HCT116 (cell line): ENCODE measurements at regions not wholly inside any gene's neighbourhood (a gene's known extent, or its start where the extent isn't known, plus 50 kb on each side); places are given as distances from the start of the nearest gene placed in this dataset.

Experiments used
- ATAC-seq: fragments of 200-7000 bp; cut with Tn5 transposase; 2 replicates; pipeline ENCODE4 v1.9.1; 2020; ENCODE audit warnings: mild to moderate bottlenecking, moderate library complexity
- BruUV-seq: library from RNA; stranded (reverse); fragments of 400-500 nt; replicated peaks from 2 replicates; lab custom pipeline; 2021; lab: Mats Ljungman, UMichigan
- CTCF ChIA-PET: fragments of 300-600 bp; sonication (Branson Sonifier 250); formaldehyde crosslinking; loops from one replicate; lab custom pipeline; 2021; ENCODE audit warnings: antibody characterized with exemption; lab: Charles Lee
- POLR2A ChIA-PET: fragments of 300-600, 350-600 bp; sonication (Branson Sonifier 250); formaldehyde crosslinking; loops from one replicate; lab custom pipeline; 2021; ENCODE audit warnings: antibody characterized with exemption; lab: Charles Lee
- RAD21 ChIA-PET, 2 experiments: fragments of 300-600 bp; sonication (Branson Sonifier 250); formaldehyde crosslinking; loops; one replicate each; lab custom pipeline; 2023; ENCODE audit warnings: low total read pairs in 2 of 2; ENCODE audit not compliant: uncharacterized antibody in 2 of 2, unreplicated experiment in 2 of 2, low non-redundant PET in 1 of 2; lab: Charles Lee
- DNase-seq: peaks from one replicate; pipeline ENCODE4 v3.0.0-alpha.2; 2010; ENCODE audit warnings: low read depth, low spot score
- H2AFZ ChIP-seq: fragments of 200-600 bp; shearing (Covaris generic), sonication (generic); 2 replicates; pipeline ENCODE4 v1.6.1; 2017; ENCODE audit warnings: low read depth, mixed run types, mixed read lengths, antibody characterized with exemption, low read length; ENCODE audit not compliant: poor library complexity, severe bottlenecking
- H3K27ac ChIP-seq: 2 replicates; pipeline ENCODE4 v1.5.1; 2012; ENCODE audit warnings: low read depth, low read length
- H3K27me3 ChIP-seq: fragments of 200-600 bp; sonication (generic); 2 replicates; pipeline ENCODE4 v1.6.1; 2016; ENCODE audit warnings: mixed run types, low read length, mixed read lengths; ENCODE audit not compliant: insufficient read depth
- H3K36me3 ChIP-seq, 2 experiments: fragments of 200-500 bp in 1 of 2; fragments of 200-600 bp in 1 of 2; sonication (Bioruptor generic) in 1 of 2; sonication (generic) in 1 of 2; 2 replicates each; pipeline versions ENCODE4 v1.5.1 to v1.6.1; 2014 to 2016; ENCODE audit warnings: low read length in 2 of 2, inconsistent platforms in 1 of 2, mixed read lengths in 1 of 2, mixed run types in 1 of 2; ENCODE audit not compliant: insufficient read depth in 2 of 2, control insufficient read depth in 1 of 2
- H3K4me1 ChIP-seq, 2 experiments: fragments of 200-600 bp in 1 of 2; sonication (generic) in 1 of 2; 2 replicates each; pipeline versions ENCODE4 v1.5.1 to v1.6.1; 2012 to 2017; ENCODE audit warnings: low read length in 2 of 2, inconsistent platforms in 1 of 2, mild to moderate bottlenecking in 1 of 2, mixed read lengths in 1 of 2, mixed run types in 1 of 2, moderate library complexity in 1 of 2; ENCODE audit not compliant: insufficient read depth in 2 of 2, control insufficient read depth in 1 of 2
- H3K4me2 ChIP-seq: fragments of 200-600 bp; sonication (generic); 2 replicates; pipeline ENCODE4 v1.6.1; 2017; ENCODE audit warnings: mixed run types, low read length, mixed read lengths
- H3K4me3 ChIP-seq, 2 experiments: fragments of 200-600 bp in 1 of 2; sonication (generic) in 1 of 2; replicated peaks in 1 of 2; 2 replicates each; pipeline ENCODE4 v1.5.1; 2011 to 2016; ENCODE audit warnings: low read length in 2 of 2, control low read depth in 1 of 2, low read depth in 1 of 2, mild to moderate bottlenecking in 1 of 2, mixed read lengths in 1 of 2, mixed run types in 1 of 2
- H3K79me2 ChIP-seq: fragments of 200-600 bp; sonication (generic); 2 replicates; pipeline ENCODE4 v1.6.1; 2017; ENCODE audit warnings: mild to moderate bottlenecking, mixed run types, low read length, moderate library complexity, mixed read lengths; ENCODE audit not compliant: insufficient read depth
- H3K9ac ChIP-seq: fragments of 200-600 bp; sonication (generic); 2 replicates; pipeline ENCODE4 v1.6.1; 2016; ENCODE audit warnings: low read length, mixed read lengths
- H3K9me2 ChIP-seq: fragments of 200-600 bp; sonication (generic), shearing (Covaris generic); 2 replicates; pipeline ENCODE4 v1.6.1; 2017; ENCODE audit warnings: mixed run types, mild to moderate bottlenecking, moderate library complexity; ENCODE audit not compliant: insufficient read depth
- H3K9me3 ChIP-seq, 2 experiments: fragments of 200-500 bp in 1 of 2; fragments of 200-600 bp in 1 of 2; sonication (Bioruptor generic) in 1 of 2; sonication (generic) in 1 of 2; 2 replicates each; pipeline ENCODE4 v1.6.1; 2014 to 2017; ENCODE audit warnings: low read length in 2 of 2, mixed read lengths in 2 of 2, inconsistent platforms in 1 of 2, low read depth in 1 of 2, mild to moderate bottlenecking in 1 of 2, mixed run types in 1 of 2, moderate library complexity in 1 of 2; ENCODE audit not compliant: control insufficient read depth in 1 of 2, insufficient read depth in 1 of 2
- H4K20me1 ChIP-seq: fragments of 200-600 bp; sonication (generic), shearing (Covaris generic); 2 replicates; pipeline ENCODE4 v1.6.1; 2017; ENCODE audit warnings: mixed run types, mild to moderate bottlenecking, moderate library complexity; ENCODE audit not compliant: insufficient read depth
- ELF1 ChIP-seq: IDR thresholded peaks from 2 replicates; pipeline ENCODE4 v1.6.1; 2012; ENCODE audit warnings: low read depth, borderline replicate concordance
- EZH2phosphoT487 ChIP-seq: fragments of 200-600 bp; IDR thresholded peaks from 2 replicates; pipeline ENCODE4 v1.6.1; 2018; ENCODE audit warnings: antibody characterized with exemption, borderline replicate concordance
- FOSL1 ChIP-seq: IDR thresholded peaks from 2 replicates; pipeline ENCODE4 v1.6.1; 2012; ENCODE audit warnings: low read depth
- JUND ChIP-seq: IDR thresholded peaks from 2 replicates; pipeline ENCODE4 v1.6.1; 2012
- POLR2A ChIP-seq: IDR thresholded peaks from 2 replicates; pipeline ENCODE4 v1.7.0; 2011; ENCODE audit warnings: borderline replicate concordance; ENCODE audit not compliant: insufficient read depth, insufficient read length; ENCODE audit errors: extremely low read depth
- POLR2AphosphoS5 ChIP-seq: IDR thresholded peaks from 2 replicates; pipeline ENCODE4 v1.6.1; 2011; ENCODE audit warnings: mild to moderate bottlenecking, low read depth, low read length, moderate library complexity
- RAD21 ChIP-seq: IDR thresholded peaks from 2 replicates; pipeline ENCODE4 v1.6.1; 2012; ENCODE audit warnings: low read depth, mild to moderate bottlenecking
- SIN3A ChIP-seq: IDR thresholded peaks from 2 replicates; pipeline ENCODE4 v1.6.1; 2012; ENCODE audit warnings: low read depth
- SRF ChIP-seq: IDR thresholded peaks from 2 replicates; pipeline ENCODE4 v1.6.1; 2012; ENCODE audit warnings: low read depth
- TCF7L2 ChIP-seq: IDR thresholded peaks from 2 replicates; pipeline ENCODE4 v1.7.0; 2011; ENCODE audit warnings: borderline replicate concordance, inconsistent platforms; ENCODE audit not compliant: insufficient read depth, insufficient read length; ENCODE audit errors: extremely low read depth
- ZFX ChIP-seq: fragments of 450-650 bp; IDR thresholded peaks from 2 replicates; pipeline ENCODE4 v1.6.1; 2017
- ZNF274 ChIP-seq: fragments of 200-500 bp; sonication (Bioruptor generic); IDR thresholded peaks from 2 replicates; pipeline ENCODE4 v1.6.1; 2014; ENCODE audit warnings: mild to moderate bottlenecking, low read depth, low read length, inconsistent platforms
- intact Hi-C: fragments of 100-400 bp; cut with micrococcal nuclease; formaldehyde crosslinking; loops from 2 replicates; pipeline ENCODE4 v1.10.0; 2022
- TF ChIP-seq, protein P1 (sequence below): IDR thresholded peaks from 2 replicates; pipeline ENCODE4 v1.6.1; 2012
- TF ChIP-seq, protein P2 (sequence below), 3 experiments: fragments of 200-600 bp in 1 of 3; sonication (generic) in 1 of 3; IDR thresholded peaks in 2 of 3; conservative IDR thresholded peaks in 1 of 3; 2 replicates each; pipeline ENCODE4 v1.5.1; 2012 to 2017; ENCODE audit warnings: low read depth in 2 of 3, low read length in 2 of 3, antibody characterized with exemption in 1 of 3, borderline replicate concordance in 1 of 3, control low read depth in 1 of 3, mild to moderate bottlenecking in 1 of 3, mixed read lengths in 1 of 3, mixed run types in 1 of 3, moderate library complexity in 1 of 3; ENCODE audit not compliant: insufficient read depth in 1 of 3
- TF ChIP-seq, protein P3 (sequence below): IDR thresholded peaks from 2 replicates; pipeline ENCODE4 v1.6.1; 2012; ENCODE audit warnings: low read depth

DNA sequence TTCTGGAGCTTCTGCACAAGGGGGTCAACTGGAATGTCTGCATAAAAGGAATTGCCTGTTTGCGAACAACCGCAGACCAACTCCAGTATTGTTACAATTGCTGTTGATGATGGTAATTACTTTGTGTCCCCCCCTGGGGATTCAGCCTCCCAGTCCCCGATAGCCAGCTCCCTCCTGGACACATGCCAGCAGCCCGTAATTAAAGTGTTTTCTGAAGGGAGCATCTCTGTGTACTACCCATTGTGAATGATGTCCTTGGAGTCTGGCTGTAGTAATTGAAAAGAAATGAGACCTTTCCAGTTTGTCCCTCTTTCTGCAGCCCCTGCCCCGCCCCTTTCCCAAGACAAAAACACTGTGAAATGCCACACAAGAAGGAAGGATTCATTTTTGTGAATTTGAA, 377.1 kb upstream of the LCORL start:
- intact Hi-C loops, result no loop called here
- no peak for TF ChIP-seq SRF
- H3K4me2 ChIP-seq, result no peak overlapping the region
- no peaks in the 10 kb centered on the region for H3K9me2 ChIP-seq
- no peak overlapping the region for H2AFZ ChIP-seq
- CTCF ChIA-PET, result no interaction called here
- H3K9ac ChIP-seq, result no peak overlapping the region
- no peaks in the 10 kb centered on the region for H3K9me3 ChIP-seq
- H4K20me1 ChIP-seq, result no peaks in the 10 kb centered on the region
- no peaks in the 10 kb centered on the region for H3K4me1 ChIP-seq
- H3K27ac ChIP-seq, result no peak overlapping the region
- peaks cover 6% of the 10 kb centered on the region; the same call in 1 of the 2 replicates for H3K27me3 ChIP-seq
- DNase-seq, result no peak
- no peaks in the 10 kb centered on the region for H3K79me2 ChIP-seq
- no TSS peak for BruUV-seq
- no peak for ATAC-seq
- POLR2A ChIA-PET, result no interaction called here
- H3K4me3 ChIP-seq, result no peak overlapping the region
- no peaks in the 10 kb centered on the region for H3K36me3 ChIP-seq
- RAD21 ChIA-PET, result no interaction called here

DNA sequence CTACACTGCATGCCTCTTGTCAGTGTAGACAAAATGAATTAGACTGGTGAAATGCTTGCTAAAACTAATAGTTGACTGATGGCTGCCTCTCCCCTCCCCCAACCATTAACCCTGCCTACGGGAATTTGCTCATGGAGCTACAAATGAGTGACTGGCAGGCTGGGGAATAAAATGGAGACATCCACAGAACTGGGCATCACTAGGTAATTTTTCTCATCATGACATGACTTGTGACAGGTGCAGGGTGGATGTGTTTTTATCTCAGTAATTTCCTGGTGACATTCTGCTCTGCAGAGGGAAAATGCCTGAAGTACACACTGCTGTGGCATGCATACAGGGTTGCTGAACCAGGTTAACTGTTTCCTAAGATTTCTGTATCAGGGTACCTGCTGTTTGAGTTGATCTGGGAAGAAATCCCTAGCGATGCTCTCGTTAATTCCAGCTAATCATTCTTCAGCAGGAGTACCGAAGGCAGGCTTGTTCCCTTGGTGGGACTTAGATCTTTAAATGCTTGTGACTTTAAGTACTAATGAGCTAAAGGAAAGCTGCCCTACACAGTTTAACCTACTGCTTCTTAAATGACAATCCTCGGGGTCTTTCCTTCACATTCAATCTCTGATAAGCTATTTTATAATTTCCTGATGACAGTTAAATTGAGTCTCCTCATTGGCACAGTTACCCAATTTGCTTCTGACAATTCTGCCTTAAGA, 376.3 kb upstream of the LCORL start:
- no peak for DNase-seq
- intact Hi-C loops, result no loop called here
- BruUV-seq, result no TSS peak
- no peak overlapping the region for H2AFZ ChIP-seq
- POLR2A ChIA-PET, result no interaction called here
- H3K9me2 ChIP-seq, result no peaks in the 10 kb centered on the region
- H3K79me2 ChIP-seq, result no peaks in the 10 kb centered on the region
- no peak for ATAC-seq
- H3K27me3 ChIP-seq, result peaks cover 6% of the 10 kb centered on the region; the same call in 1 of the 2 replicates
- H3K9me3 ChIP-seq, result no peaks in the 10 kb centered on the region
- H3K36me3 ChIP-seq, result no peaks in the 10 kb centered on the region
- no peak overlapping the region for H3K4me3 ChIP-seq
- no peaks in the 10 kb centered on the region for H3K4me1 ChIP-seq
- CTCF ChIA-PET, result no interaction called here
- H3K4me2 ChIP-seq, result no peak overlapping the region
- H3K9ac ChIP-seq, result no peak overlapping the region
- H4K20me1 ChIP-seq, result no peaks in the 10 kb centered on the region
- RAD21 ChIA-PET, result no interaction called here
- no peak for TF ChIP-seq ELF1
- TF ChIP-seq EZH2phosphoT487, result no peak
- TF ChIP-seq POLR2AphosphoS5, result no peak
- TF ChIP-seq POLR2A, result no peak
- TF ChIP-seq, protein P1, sequence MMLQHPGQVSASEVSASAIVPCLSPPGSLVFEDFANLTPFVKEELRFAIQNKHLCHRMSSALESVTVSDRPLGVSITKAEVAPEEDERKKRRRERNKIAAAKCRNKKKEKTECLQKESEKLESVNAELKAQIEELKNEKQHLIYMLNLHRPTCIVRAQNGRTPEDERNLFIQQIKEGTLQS, result no peak
- TF ChIP-seq, protein P2, sequence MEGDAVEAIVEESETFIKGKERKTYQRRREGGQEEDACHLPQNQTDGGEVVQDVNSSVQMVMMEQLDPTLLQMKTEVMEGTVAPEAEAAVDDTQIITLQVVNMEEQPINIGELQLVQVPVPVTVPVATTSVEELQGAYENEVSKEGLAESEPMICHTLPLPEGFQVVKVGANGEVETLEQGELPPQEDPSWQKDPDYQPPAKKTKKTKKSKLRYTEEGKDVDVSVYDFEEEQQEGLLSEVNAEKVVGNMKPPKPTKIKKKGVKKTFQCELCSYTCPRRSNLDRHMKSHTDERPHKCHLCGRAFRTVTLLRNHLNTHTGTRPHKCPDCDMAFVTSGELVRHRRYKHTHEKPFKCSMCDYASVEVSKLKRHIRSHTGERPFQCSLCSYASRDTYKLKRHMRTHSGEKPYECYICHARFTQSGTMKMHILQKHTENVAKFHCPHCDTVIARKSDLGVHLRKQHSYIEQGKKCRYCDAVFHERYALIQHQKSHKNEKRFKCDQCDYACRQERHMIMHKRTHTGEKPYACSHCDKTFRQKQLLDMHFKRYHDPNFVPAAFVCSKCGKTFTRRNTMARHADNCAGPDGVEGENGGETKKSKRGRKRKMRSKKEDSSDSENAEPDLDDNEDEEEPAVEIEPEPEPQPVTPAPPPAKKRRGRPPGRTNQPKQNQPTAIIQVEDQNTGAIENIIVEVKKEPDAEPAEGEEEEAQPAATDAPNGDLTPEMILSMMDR (IDR thresholded peaks at IDR 0.05 in 2 of 3, conservative IDR thresholded peaks at IDR 0.05 in 1 of 3; ENCODE audit: borderline replicate concordance in 1 of 3, insufficient read depth in 1 of 3, low read depth in 2 of 3, low read length in 2 of 3), result no peak
- no peak for TF ChIP-seq TCF7L2
- TF ChIP-seq, protein P3, sequence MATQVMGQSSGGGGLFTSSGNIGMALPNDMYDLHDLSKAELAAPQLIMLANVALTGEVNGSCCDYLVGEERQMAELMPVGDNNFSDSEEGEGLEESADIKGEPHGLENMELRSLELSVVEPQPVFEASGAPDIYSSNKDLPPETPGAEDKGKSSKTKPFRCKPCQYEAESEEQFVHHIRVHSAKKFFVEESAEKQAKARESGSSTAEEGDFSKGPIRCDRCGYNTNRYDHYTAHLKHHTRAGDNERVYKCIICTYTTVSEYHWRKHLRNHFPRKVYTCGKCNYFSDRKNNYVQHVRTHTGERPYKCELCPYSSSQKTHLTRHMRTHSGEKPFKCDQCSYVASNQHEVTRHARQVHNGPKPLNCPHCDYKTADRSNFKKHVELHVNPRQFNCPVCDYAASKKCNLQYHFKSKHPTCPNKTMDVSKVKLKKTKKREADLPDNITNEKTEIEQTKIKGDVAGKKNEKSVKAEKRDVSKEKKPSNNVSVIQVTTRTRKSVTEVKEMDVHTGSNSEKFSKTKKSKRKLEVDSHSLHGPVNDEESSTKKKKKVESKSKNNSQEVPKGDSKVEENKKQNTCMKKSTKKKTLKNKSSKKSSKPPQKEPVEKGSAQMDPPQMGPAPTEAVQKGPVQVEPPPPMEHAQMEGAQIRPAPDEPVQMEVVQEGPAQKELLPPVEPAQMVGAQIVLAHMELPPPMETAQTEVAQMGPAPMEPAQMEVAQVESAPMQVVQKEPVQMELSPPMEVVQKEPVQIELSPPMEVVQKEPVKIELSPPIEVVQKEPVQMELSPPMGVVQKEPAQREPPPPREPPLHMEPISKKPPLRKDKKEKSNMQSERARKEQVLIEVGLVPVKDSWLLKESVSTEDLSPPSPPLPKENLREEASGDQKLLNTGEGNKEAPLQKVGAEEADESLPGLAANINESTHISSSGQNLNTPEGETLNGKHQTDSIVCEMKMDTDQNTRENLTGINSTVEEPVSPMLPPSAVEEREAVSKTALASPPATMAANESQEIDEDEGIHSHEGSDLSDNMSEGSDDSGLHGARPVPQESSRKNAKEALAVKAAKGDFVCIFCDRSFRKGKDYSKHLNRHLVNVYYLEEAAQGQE, result no peak
- TF ChIP-seq RAD21, result no peak
- TF ChIP-seq FOSL1, result no peak
- no peak for TF ChIP-seq JUND
- no peak for TF ChIP-seq SIN3A
- no peak for TF ChIP-seq ZFX
- no peak for TF ChIP-seq SRF
- TF ChIP-seq ZNF274, result no peak
- H3K27ac ChIP-seq, result no peak overlapping the region
